ENCODE measurements at regions not wholly inside any gene's neighbourhood (a gene's known extent, or its start where the extent isn't known, plus 50 kb on each side); places are given as distances from the start of the nearest gene placed in this dataset.
"Not testable (repeated sequence)": the region's sequence is repeated elsewhere in the genome, so short reads cannot be mapped to it uniquely, and the experiment has no call there.

DNA sequence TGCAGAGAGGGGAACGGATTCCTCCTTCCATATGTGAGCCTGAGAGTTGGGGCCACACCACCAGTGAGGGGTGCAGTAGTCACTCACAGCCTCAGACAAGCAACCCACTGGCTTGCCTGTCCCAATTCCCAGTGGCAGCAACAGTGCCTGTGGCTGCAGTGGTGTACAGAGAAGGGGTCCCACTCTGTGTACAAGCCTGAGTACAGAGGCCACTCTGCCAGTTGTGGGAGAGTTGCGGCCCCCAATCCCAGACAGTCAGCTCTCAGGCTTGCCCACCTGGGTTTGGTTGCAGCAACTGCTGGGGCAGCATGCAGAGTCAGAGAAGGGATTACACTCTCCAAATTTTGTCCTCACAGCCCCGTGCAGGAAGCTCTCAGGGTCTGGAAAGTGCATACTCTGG, 133.2 kb upstream of the RFX3 start:
- DNase-seq = no peak

DNA sequence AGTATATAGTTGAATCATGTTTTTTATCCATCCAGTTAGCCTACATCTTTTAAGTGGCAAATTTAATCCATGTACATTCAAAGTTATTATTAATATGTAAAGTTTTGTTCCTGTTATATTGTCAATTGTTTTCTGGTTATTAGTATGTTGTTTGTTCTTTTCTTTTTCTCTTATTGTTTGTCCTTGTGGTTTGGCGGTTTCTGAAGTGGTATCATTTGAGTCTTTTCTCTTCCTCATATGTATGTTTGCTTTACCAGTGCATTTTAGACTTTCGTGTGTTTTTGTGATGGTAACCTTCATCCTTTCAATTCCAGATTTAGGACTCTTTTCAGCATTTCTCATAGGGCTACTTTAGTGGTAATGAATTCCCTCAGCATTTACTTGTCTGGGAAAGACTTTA, 130.4 kb upstream of the RFX3 start:
- no peak for DNase-seq

DNA sequence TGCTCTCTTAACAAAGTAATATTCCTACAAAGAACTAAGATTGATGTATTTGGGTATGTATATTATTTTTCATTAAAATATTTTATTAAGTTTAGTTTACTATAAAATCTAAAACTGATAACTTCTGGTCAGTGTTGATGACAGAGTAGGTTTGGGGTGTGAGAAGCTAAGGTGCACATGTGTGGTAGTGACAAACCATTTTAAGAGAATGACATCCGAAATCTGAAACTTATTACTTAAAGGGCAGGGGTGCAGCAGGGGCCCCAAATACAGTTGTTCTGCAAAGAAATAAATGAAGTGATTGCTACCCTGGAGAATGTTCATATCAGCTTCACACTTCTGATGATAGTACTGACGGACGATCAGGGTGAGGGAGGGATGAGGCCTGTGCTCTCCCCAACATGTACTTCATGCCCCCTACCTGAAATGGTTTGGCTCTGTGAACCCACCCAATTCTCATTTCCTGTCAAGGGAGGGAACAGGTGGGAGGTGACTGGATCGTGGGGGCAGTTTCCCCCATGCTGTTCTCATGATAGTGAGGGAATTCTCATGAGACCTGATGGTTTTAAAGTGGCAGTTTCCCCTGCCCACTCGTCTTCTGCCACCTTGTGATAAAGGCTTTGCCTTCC, 125.3 kb upstream of the RFX3 start:
- DNase-seq = no peak

DNA sequence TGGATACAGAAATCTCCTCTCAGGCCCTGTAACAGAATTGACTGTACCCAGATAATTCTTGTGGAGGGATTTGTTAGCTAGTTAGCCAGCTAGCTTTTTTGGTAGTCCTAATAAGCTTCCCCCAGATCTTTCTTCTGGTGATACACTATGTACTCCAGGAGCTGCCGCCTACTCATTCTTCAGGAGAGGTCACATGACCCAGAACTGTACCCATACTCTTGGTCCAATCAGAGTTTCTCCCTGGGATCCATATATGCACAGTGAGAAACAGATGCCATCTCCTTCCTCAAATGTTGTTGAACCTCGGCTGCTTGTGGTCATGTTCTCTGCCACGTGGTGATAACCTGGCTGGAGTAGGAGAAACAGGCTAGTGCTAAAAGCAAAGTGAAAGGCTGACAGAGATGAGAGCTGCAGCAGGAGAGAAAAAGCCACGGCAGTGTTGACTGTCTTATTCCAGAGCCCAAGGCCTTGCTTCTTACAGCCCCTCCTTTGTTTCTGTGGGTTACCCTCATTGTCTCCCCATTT, 123.0 kb upstream of the RFX3 start:
- DNase-seq = no peak

DNA sequence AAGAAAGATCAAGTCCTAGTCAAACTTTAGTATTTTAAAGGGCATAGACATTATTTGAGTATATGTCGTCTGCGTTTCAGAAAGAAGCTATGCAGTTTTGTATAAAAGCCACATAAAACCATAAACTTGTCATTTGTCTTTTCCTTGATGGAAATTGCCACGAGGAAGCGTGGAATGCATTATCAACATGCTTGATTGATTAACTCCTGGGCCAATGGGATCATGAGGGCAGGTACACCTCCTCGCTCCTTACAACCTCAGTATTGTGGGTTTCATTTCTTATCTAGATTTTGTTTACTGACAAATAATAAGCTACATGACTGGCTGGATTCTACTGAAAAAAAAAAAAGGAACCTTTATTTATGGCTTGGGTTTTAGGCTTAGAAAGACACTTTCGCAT, 122.5 kb upstream of the RFX3 start:
- DNase-seq = no peak

DNA sequence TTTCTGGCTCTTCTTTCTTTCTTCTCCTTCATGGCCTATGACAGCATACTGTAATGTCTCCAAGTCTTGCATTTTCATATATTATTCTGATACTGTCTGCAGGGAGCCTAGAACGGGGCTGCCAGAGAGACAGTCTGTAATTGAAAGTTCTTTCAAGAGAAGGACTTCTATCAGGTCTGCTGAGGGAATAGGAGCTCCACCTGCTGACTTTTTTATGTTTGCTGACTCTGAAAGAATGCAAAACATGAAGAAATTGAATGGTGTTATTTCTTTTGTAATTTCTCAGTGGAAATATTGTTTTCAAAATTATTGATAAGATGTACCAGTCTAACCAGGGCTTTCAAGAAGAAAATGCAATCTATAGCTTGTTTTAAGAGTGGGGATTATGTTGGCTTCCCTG, 121.9 kb upstream of the RFX3 start:
- DNase-seq = no peak

DNA sequence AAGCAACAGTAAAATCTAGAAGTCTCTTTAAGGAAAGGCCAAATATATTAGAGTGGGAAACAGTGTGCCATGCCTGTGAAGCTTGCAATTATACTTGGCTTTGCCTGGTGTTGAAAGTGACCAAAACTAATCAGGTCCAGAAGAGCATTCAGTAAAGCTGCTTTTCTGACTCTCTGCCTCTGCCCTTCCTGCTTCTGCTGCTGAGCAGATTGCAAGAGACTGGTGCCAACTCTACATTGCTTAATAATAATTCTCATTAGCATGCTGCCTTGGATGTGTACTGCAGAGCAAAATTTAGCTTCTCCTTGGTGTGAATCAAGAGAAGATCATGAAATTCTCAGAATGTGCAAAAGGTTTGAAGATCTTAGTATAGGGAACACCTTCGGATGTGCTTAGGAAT, 120.4 kb upstream of the RFX3 start:
- DNase-seq = no peak

DNA sequence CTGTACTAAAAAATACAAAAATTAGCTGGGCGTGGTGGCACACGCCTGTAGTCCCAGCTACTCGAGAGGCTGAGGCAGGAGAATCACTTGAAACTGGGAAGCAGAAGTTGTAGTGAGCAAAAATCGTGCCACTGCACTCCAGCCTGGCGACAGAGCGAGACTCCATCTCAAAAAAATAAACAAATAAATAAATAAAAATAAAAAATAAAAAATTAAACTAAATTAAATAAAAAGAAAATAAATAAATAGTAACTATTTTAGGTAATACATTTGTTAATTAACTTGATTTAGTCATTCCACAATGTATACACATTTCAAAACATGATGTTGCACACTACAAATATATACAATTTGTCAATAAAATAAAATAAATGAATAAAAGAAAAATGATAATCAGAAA, 116.3 kb upstream of the RFX3 start:
- DNase-seq = not testable (repeated sequence)

DNA sequence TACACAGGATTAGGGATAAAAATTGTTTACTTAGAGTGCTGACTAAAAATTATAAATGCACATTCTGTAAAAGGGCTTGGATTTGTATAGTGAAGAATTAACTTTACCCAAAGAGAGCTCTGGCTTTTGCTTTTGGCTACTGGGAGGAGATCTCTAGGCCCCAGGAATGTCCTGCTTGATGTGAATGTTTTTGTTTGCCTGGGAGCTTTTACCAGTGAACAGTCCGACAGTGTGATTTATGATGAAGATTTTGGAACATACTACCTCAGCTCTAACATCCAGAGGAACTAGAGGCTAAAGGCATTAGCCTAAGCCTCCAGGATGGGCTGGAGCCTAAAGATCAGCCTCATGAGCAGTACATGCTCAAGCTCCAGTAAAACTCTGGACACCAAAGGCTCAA, 103.7 kb upstream of the RFX3 start:
- DNase-seq = no peak

DNA sequence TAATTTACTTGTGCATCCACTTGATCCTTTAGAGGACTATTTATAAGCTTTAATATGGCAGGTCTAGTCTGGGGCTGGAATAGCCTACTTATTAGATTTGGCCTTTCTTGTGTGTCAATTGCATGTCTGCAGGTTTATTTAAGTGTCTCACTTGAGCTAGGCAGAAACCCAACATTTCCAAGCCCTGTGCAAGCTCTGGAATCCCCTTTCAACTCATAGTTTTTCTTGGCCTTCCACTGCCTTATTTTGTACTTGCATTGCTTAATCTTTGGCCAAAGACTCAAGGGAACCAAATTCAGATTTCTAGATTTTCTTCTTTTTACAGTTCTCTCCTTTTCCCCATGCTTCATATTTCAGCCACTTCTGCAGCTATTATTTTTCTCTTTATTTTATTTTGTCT, 102.4 kb upstream of the RFX3 start:
- no peak for DNase-seq

DNA sequence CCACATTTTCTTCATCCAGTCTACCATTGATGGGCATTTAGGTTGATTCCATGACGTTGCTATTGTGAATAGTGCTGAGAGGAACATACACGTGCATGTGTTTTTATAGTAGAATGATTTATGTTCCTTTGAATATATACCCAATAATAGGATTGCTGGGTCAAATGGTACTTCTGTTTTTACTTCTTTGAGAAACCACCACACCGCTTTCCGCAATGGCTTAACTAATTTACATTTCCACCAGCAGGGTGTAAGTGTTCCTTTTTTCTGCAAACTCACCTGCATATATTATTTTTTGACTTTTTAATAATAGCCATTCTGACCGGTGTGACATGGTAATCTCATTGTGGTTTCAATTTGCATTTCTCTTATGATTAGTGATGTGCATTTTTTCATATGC, 82.2 kb upstream of the RFX3 start:
- no peak for DNase-seq

DNA sequence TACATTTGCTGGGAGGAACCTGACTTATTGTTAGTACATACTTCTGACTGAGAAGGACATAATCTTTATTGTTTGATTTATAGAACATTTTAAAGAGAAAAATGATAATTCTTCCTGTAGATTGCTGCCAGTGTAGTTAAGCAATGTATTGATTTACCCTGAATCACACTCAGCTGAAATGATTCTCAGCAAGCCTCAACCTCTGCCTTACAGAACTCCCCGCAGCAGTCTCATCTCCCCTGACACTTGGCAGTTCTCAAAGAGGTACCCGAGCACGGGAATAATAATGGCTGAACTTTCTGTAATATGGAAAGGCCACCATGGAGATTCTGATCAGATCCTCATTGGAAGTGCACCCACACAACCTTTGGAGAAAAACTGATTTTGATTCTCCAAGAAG, 74.9 kb upstream of the RFX3 start:
- no peak for DNase-seq

DNA sequence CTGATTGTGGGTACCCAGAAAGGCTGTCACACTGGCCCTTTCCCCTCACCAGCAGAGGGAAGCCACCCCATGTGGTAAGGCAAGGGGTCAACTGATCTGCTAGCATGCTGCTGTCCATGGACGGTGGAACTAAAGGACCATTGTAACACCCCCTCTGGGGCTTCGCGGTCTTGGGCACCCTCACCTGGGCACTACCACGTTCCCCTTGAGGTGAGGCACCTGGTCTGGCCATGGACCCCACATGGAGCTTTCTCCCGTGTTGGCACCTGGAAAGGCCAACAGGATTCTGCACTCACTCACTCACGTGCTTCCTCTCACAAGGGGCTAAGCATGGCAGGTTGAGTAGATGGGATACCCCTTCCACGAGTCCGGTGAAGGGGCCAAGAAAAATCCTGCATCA, 72.0 kb upstream of the RFX3 start:
- no peak for DNase-seq

DNA sequence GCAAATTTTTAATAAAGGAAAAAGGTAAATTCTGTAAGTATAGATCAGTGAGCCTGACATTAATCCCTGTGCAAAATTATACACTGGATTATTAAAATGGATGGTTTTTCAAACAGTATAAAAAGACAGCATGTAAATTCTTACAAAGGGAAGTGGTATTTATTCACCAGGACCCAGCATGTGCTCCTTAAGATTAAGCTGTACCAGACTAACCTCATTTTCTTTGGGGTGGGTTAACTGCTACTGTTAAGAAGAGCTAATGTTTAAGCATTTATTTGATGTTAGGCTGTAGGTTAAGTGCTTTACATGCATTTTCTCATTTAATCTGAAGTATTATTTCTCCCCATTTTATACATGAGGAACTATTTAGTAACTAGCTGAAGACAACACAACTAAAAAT, 60.3 kb upstream of the RFX3 start:
- DNase-seq = no peak

DNA sequence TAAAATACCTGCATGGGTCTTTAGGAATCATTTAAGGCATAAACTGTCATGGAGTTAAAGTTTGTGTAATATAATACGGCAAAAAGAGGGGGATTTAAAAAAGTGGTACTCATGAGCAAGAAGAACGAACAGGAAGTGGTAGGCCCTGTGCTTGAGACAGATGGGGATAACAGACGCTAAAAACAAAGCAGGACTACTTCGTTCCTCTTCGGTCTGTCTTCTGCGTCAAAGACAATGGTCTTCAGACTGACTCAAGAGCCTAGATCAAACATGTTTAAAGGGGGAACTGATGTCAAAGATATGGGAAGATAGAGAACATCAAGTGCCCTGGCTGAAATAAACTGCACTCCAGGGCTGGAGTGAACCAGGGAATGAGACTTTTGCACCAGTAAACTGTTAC, 59.8 kb upstream of the RFX3 start:
- no peak for DNase-seq

DNA sequence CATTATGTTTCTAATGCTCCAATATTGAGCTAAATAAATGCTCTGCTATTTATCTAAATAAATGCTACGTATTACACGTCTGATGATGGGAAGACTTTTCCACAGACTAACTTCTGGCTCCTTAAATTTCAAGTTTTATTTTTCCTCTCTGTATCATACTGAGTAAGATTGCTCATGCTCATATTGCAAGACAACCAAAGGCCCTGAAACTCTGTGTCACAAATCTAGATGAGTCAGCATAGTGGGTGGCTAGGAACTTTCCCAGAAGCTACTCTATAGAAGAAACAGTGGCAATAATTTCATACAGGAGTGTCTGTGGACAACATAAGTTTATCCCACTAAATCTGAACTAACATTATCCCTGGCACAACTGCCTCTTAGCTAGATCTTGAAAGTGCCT, 53.0 kb upstream of the RFX3 start:
- no peak for DNase-seq

DNA sequence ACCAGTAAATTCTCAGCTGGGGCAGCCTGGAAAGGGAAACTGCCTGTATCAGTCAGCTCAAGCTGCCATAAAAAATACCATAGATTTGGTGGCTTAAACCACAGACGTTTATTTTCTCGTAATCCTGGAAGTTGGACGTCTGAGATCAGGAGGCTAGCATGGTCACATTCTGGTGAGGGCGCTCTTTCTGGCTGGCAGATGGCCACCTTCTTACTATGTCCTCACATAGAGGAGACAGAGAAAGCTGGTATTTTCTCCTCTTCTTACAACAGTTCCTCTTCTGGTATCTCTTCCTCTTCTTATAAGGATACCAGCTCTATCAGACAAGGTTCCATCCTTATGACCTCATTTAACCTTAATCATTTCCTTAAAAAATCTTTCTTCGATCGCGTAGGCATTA, 50.5 kb upstream of the RFX3 start:
- DNase-seq = no peak

DNA sequence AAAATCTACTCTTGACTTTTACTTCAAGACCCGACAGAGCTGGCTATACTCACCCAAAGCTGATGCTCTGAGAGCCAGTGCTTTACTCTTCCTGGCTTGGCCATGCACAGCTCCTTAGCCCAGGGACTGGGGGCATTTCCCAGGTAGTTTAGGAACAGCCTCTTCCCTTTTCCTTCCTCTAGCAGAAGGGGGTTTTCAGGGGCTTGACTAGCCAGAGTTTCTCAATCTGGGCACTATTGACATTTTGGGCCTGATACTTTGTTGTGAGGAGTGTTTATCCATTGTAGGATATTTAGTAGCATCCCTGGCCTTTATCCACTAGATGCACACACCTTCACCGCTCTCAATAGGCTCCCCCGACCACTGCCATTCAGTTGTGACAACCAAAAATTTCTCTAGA, 50.0 kb upstream of the RFX3 start:
- DNase-seq = no peak
